SK-N-SH (cell line): ENCODE measurements at regions not wholly inside any gene's neighbourhood (a gene's known extent, or its start where the extent isn't known, plus 50 kb on each side); places are given as distances from the start of the nearest gene placed in this dataset.

ENCODE experiments used
- CTCF ChIA-PET: fragments of 300-600, 350-600 bp; formaldehyde crosslinking; extraction: SDS; loops from one replicate; lab custom pipeline; 2021; lab: Yijun Ruan, JAX
- POLR2A ChIA-PET: fragments of 350-600 bp; sonication (Branson Sonifier 250); formaldehyde crosslinking; extraction: SDS; loops from one replicate; lab custom pipeline; 2020; ENCODE audit warnings: antibody characterized with exemption, inconsistent platforms; lab: Yijun Ruan, JAX
- DNase-seq: peaks from one replicate; pipeline ENCODE4 v3.0.0; 2012
- H2AFZ ChIP-seq: fragments of 200-600 bp; sonication (generic); 2 replicates; pipeline ENCODE4 v1.8.1; 2016; ENCODE audit warnings: antibody characterized with exemption, mild to moderate bottlenecking, low read depth
- H3F3A ChIP-seq: fragments of 200-600 bp; sonication (generic); replicated peaks from 2 replicates; pipeline ENCODE3; 2016; ENCODE audit warnings: antibody characterized with exemption, mild to moderate bottlenecking; ENCODE audit not compliant: insufficient read depth
- H3K27ac ChIP-seq, 2 experiments: fragments of 200-500 bp in 1 of 2; fragments of 200-600 bp in 1 of 2; sonication (Bioruptor generic) in 1 of 2; sonication (generic), shearing (Covaris generic) in 1 of 2; 2 replicates each; pipeline versions ENCODE4 v1.5.1 to v1.6.1; 2014 to 2016; ENCODE audit warnings: low read depth in 2 of 2, inconsistent platforms in 1 of 2, low read length in 1 of 2, mild to moderate bottlenecking in 1 of 2, mixed read lengths in 1 of 2
- H3K27me3 ChIP-seq: fragments of 200-600 bp; sonication (generic), shearing (Covaris generic); 2 replicates; pipeline ENCODE4 v1.6.1; 2016; ENCODE audit warnings: mixed run types; ENCODE audit not compliant: insufficient read depth
- H3K36me3 ChIP-seq, 2 experiments: fragments of 200-500 bp in 1 of 2; fragments of 200-600 bp in 1 of 2; sonication (Bioruptor generic) in 1 of 2; sonication (generic) in 1 of 2; replicated peaks in 1 of 2; 2 replicates each; pipeline versions ENCODE3 to v1.5.1; 2014 to 2016; ENCODE audit warnings: low read length in 1 of 2, mild to moderate bottlenecking in 1 of 2; ENCODE audit not compliant: insufficient read depth in 2 of 2, control insufficient read depth in 1 of 2
- H3K4me1 ChIP-seq, 2 experiments: fragments of 200-500 bp in 1 of 2; fragments of 200-600 bp in 1 of 2; sonication (Bioruptor generic) in 1 of 2; sonication (generic), shearing (Covaris generic) in 1 of 2; 2 replicates each; pipeline versions ENCODE4 v1.5.1 to v1.6.1; 2014 to 2016; ENCODE audit warnings: low read depth in 1 of 2, low read length in 1 of 2, mixed run types in 1 of 2; ENCODE audit not compliant: insufficient read depth in 2 of 2, control insufficient read depth in 1 of 2
- H3K4me2 ChIP-seq: fragments of 200-600 bp; sonication (generic), shearing (Covaris generic); 2 replicates; pipeline ENCODE4 v1.6.1; 2017; ENCODE audit warnings: mixed run types
- H3K4me3 ChIP-seq, 2 experiments: fragments of 200-500 bp in 1 of 2; fragments of 200-600 bp in 1 of 2; sonication (Bioruptor generic) in 1 of 2; sonication (generic), shearing (Covaris generic) in 1 of 2; 2 replicates each; pipeline versions ENCODE4 v1.5.1 to v1.8.1; 2014 to 2016; ENCODE audit warnings: low read depth in 2 of 2, inconsistent platforms in 1 of 2, low read length in 1 of 2, mild to moderate bottlenecking in 1 of 2, mixed read lengths in 1 of 2, moderate library complexity in 1 of 2
- H3K79me2 ChIP-seq: fragments of 200-600 bp; sonication (generic); 2 replicates; pipeline ENCODE4 v1.8.1; 2017; ENCODE audit warnings: mild to moderate bottlenecking; ENCODE audit not compliant: insufficient read depth
- H3K9ac ChIP-seq: fragments of 200-600 bp; sonication (generic); 2 replicates; pipeline ENCODE4 v1.6.1; 2017; ENCODE audit warnings: mixed run types
- H3K9me2 ChIP-seq: fragments of 200-600 bp; sonication (generic); 2 replicates; pipeline ENCODE4 v1.6.1; 2017; ENCODE audit warnings: mixed run types
- H3K9me3 ChIP-seq: fragments of 200-600 bp; sonication (generic); 2 replicates; pipeline ENCODE4 v1.6.1; 2017; ENCODE audit warnings: mixed run types, mild to moderate bottlenecking, moderate library complexity
- H4K20me1 ChIP-seq: fragments of 200-600 bp; sonication (generic); 2 replicates; pipeline ENCODE4 v1.6.1; 2017; ENCODE audit warnings: mild to moderate bottlenecking, mixed run types; ENCODE audit not compliant: insufficient read depth
- CTCF ChIP-seq: fragments of 200-600 bp; sonication (generic); IDR thresholded peaks from 2 replicates; pipeline ENCODE4 v1.6.1; 2017; ENCODE audit warnings: antibody characterized with exemption, mild to moderate bottlenecking, moderate library complexity
- EP300 ChIP-seq, 2 experiments: IDR thresholded peaks; 2 replicates each; pipeline versions ENCODE4 v1.4.0 to v1.6.1; 2012; ENCODE audit warnings: borderline replicate concordance in 1 of 2, low read depth in 1 of 2, low read length in 1 of 2
- EZH2phosphoT487 ChIP-seq: fragments of 200-600 bp; sonication (generic); IDR thresholded peaks from 2 replicates; pipeline ENCODE4 v1.6.1; 2017; ENCODE audit warnings: low read depth, mixed run types, mild to moderate bottlenecking, antibody characterized with exemption, moderate library complexity, borderline replicate concordance
- FOSL2 ChIP-seq: IDR thresholded peaks from 2 replicates; pipeline ENCODE4 v1.4.0; 2012; ENCODE audit warnings: low read depth, mild to moderate bottlenecking, moderate library complexity, borderline replicate concordance
- FOXJ3 ChIP-seq: sonication (generic); formaldehyde crosslinking; IDR thresholded peaks from 2 replicates; pipeline ENCODE4 v1.5.1; 2020; ENCODE audit warnings: mild to moderate bottlenecking, missing genetic modification reagents
- FOXM1 ChIP-seq: IDR thresholded peaks from 2 replicates; pipeline ENCODE4 v1.4.0; 2012; ENCODE audit warnings: low read depth, mild to moderate bottlenecking
- GABPA ChIP-seq: IDR thresholded peaks from 2 replicates; pipeline ENCODE4 v1.4.0; 2012; ENCODE audit warnings: low read depth, mild to moderate bottlenecking
- JUND ChIP-seq: IDR thresholded peaks from 2 replicates; pipeline ENCODE4 v1.4.0; 2012
- MAX ChIP-seq: IDR thresholded peaks from 2 replicates; pipeline ENCODE4 v1.4.0; 2012; ENCODE audit warnings: low read depth
- MXI1 ChIP-seq: IDR thresholded peaks from 2 replicates; pipeline ENCODE4 v1.6.1; 2012; ENCODE audit warnings: mild to moderate bottlenecking, low read depth, low read length, improper control_type of control experiment
- NFIC ChIP-seq: IDR thresholded peaks from 2 replicates; pipeline ENCODE4 v1.4.0; 2012; ENCODE audit warnings: borderline replicate concordance
- NRF1 ChIP-seq: IDR thresholded peaks from 2 replicates; pipeline ENCODE4 v1.6.1; 2012; ENCODE audit warnings: low read depth, mild to moderate bottlenecking, low read length
- PBX3 ChIP-seq: IDR thresholded peaks from 2 replicates; pipeline ENCODE4; 2012
- POLR2AphosphoS5 ChIP-seq: IDR thresholded peaks from 2 replicates; pipeline ENCODE4 v1.6.1; 2012; ENCODE audit warnings: low read depth, low read length
- RFX5 ChIP-seq: IDR thresholded peaks from 2 replicates; pipeline ENCODE4 v1.6.1; 2012; ENCODE audit warnings: mild to moderate bottlenecking, improper control_type of control experiment, low read length
- SMC3 ChIP-seq: IDR thresholded peaks from 2 replicates; pipeline ENCODE4 v1.6.1; 2012; ENCODE audit warnings: low read depth, low read length, improper control_type of control experiment
- TCF12 ChIP-seq: IDR thresholded peaks from 2 replicates; pipeline ENCODE4 v1.4.0; 2012
- USF1 ChIP-seq: IDR thresholded peaks from 2 replicates; pipeline ENCODE4 v1.4.0; 2012; ENCODE audit warnings: low read depth, borderline replicate concordance
- WGBS: methylation state at CpG from one replicate; pipeline ENCODE4 v1.1.6; 2017; ENCODE audit warnings: low lambda C conversion rate; 5-methylcytosine and 5-hydroxymethylcytosine counted together

GRCh38 chr20:1803932-1804501, 91.2 kb upstream of the SIRPA start:
- CTCF ChIA-PET: interaction anchor here (0.6 to 5.7 kb wide), 8 partner anchors 9 to 393 kb away, joined by 3 to 50 read pairs (median 10); no protein-coding TSS in a partner anchor
- 83% methylated on average over 10 of the region's 10 CpGs for WGBS
- Histone ChIP-seq H3K9me3 (no peaks in the 10 kb centered on the region), H3K4me3 (peak overlapping the region; percentile 43 to 55; a peak in 2 of 4 replicates), H3K4me2 (peak overlapping the region; percentile 78; the same call in 1 of the 2 replicates), H3K27ac (no peak overlapping the region), H3K36me3 (no peaks in the 10 kb centered on the region), H2AFZ (peak overlapping the region; percentile 77; the same call in 1 of the 2 replicates), H4K20me1 (no peaks in the 10 kb centered on the region), H3K79me2 (no peaks in the 10 kb centered on the region), H3F3A (peaks cover 7% of the 10 kb centered on the region), H3K27me3 (no peaks in the 10 kb centered on the region), H3K4me1 (peaks cover 7 to 13% of the 10 kb centered on the region in 2 experiments; a peak in 2 of 4 replicates), H3K9ac (no peak overlapping the region), H3K9me2 (no peaks in the 10 kb centered on the region)
- DNase-seq: no peak
- POLR2A ChIA-PET: no interaction called here
- TF ChIP-seq POLR2AphosphoS5: no peak
- no peak for TF ChIP-seq FOSL2
- no peak for TF ChIP-seq USF1
- TF ChIP-seq EP300 (IDR thresholded peaks at IDR 0.05; ENCODE audit: borderline replicate concordance in 1 of 2, low read depth in 1 of 2, low read length in 1 of 2): no peak

GRCh38 chr20:1803061-1803931, 91.9 kb upstream of the SIRPA start:
- POLR2A ChIA-PET: no interaction called here
- Histone ChIP-seq H3K79me2 (no peaks in the 10 kb centered on the region), H3K9me3 (no peaks in the 10 kb centered on the region), H3K27me3 (no peaks in the 10 kb centered on the region), H3K4me2 (peak overlapping the region; percentile 78), H2AFZ (peak overlapping the region; percentile 77; the same call in 1 of the 2 replicates), H3K4me1 (peaks cover 7 to 13% of the 10 kb centered on the region in 2 experiments; a peak in 2 of 4 replicates), H3F3A (peaks cover 5% of the 10 kb centered on the region)
- peak; percentile 76 for DNase-seq
- TF ChIP-seq EP300 (IDR thresholded peaks at IDR 0.05; ENCODE audit: borderline replicate concordance in 1 of 2, low read depth in 1 of 2, low read length in 1 of 2) (no peak), RFX5 (no peak), NFIC (no peak), FOXM1 (no peak), FOXJ3 (CRISPR knock-in tag) (no peak), NRF1 (no peak), USF1 (no peak), CTCF (no peak), MAX (no peak), EZH2phosphoT487 (no peak), MXI1 (no peak; the same call in 1 of the 2 replicates), GABPA (no peak), JUND (no peak), TCF12 (no peak), SMC3 (no peak), PBX3 (no peak)
- TF ChIP-seq, all 33 proteins: peak for 0
- no peaks in the 10 kb centered on the region for H3K36me3 ChIP-seq
- no peaks in the 10 kb centered on the region for H4K20me1 ChIP-seq
- H3K4me3 ChIP-seq: peak overlapping the region; percentile 43 to 55
- 40% methylated on average over 66 of the region's 100 CpGs for WGBS
- H3K9me2 ChIP-seq: no peaks in the 10 kb centered on the region
- peak overlapping the region; percentile 36; the same call in 1 of the 2 replicates for H3K9ac ChIP-seq
- CTCF ChIA-PET: interaction anchor here (0.8 to 5.7 kb wide), 21 partner anchors 10 to 404 kb away, joined by 3 to 50 read pairs (median 6); partner anchors contain the start of gene SIRPD
- H3K27ac ChIP-seq: no peak overlapping the region
